NCI-H1092 treated with DMSO at 0.1 percent for 48 hours (cell line): ENCODE measurements at regions not wholly inside any gene's neighbourhood (a gene's known extent, or its start where the extent isn't known, plus 50 kb on each side); places are given as distances from the start of the nearest gene placed in this dataset.

Experiments
- DNase-seq: peaks from one replicate; lab custom pipeline; 2025; lab: John Stamatoyannopoulos, UW

- DNase-seq: no peak
Observed at GRCh38 chr4:137069473-137069872, 462.8 kb downstream of the PCDH18 start.

- no peak for DNase-seq
Observed at GRCh38 chr4:137067735-137068134, 464.6 kb downstream of the PCDH18 start.

GRCh38 chr4:137065311-137065710 is 467.0 kb downstream of the PCDH18 start:
- no peak for DNase-seq

- DNase-seq: no peak
Observed at GRCh38 chr4:137063961-137064360, 468.3 kb downstream of the PCDH18 start.

- DNase-seq: no peak
Observed at GRCh38 chr4:137043184-137043583, 489.1 kb downstream of the PCDH18 start.

GRCh38 chr4:137039370-137039769 is 492.9 kb downstream of the PCDH18 start:
- no peak for DNase-seq

- peak; percentile 97 for DNase-seq
Observed at GRCh38 chr4:137032222-137032621, 500.1 kb downstream of the PCDH18 start.

- DNase-seq: no peak
Observed at GRCh38 chr4:137029026-137029425, 503.3 kb downstream of the PCDH18 start.

- no peak for DNase-seq
Observed at GRCh38 chr4:137025484-137026059, 506.7 kb downstream of the PCDH18 start.

GRCh38 chr4:137015426-137016409 is 516.6 kb downstream of the PCDH18 start:
- no peak for DNase-seq

- no peak for DNase-seq
Observed at GRCh38 chr4:137000432-137000831, 531.9 kb downstream of the PCDH18 start.

GRCh38 chr4:136992032-136992431 is 540.3 kb downstream of the PCDH18 start:
- no peak for DNase-seq

- no peak for DNase-seq
Observed at GRCh38 chr4:136985683-136986082, 546.6 kb downstream of the PCDH18 start.

- DNase-seq: no peak
Observed at GRCh38 chr4:136967069-136967468, 565.2 kb downstream of the PCDH18 start.

- DNase-seq: no peak
Observed at GRCh38 chr4:136965478-136965877, 566.8 kb downstream of the PCDH18 start.

GRCh38 chr4:136962868-136963267 is 569.4 kb downstream of the PCDH18 start:
- DNase-seq: no peak

- no peak for DNase-seq
Observed at GRCh38 chr4:136946307-136946907, 585.9 kb downstream of the PCDH18 start.

- DNase-seq: no peak
Observed at GRCh38 chr4:136939781-136940180, 592.5 kb downstream of the PCDH18 start.

- DNase-seq: no peak
Observed at GRCh38 chr4:136935871-136936270, 596.4 kb downstream of the PCDH18 start.

- DNase-seq: no peak
Observed at GRCh38 chr4:136935305-136935704, 597.0 kb downstream of the PCDH18 start.

- no peak for DNase-seq
Observed at GRCh38 chr4:136934601-136935000, 597.7 kb downstream of the PCDH18 start.

GRCh38 chr4:136931781-136932180 is 600.5 kb downstream of the PCDH18 start:
- no peak for DNase-seq

GRCh38 chr4:136928957-136929411 is 603.3 kb downstream of the PCDH18 start:
- DNase-seq: no peak
